ENCODE measurements at regions not wholly inside any gene's neighbourhood (a gene's known extent, or its start where the extent isn't known, plus 50 kb on each side); places are given as distances from the start of the nearest gene placed in this dataset.

DNA sequence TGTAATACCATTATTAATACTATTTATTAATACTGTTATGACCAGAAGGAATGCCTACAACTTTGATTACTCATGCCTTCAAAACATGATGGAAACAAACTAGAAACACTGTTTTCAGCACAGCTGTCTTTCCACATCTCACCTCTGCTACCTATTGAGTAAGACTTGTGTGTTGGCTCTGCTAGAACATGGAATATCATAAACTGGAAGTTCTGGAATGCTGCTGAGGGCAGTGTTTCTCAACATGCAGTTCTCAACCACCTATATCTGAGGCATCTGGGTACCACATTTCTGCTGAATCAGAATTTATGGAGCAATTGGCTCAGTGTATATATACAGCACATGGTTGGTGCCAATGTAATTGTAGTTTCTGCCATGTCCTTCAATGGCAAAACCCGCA is 392.1 kb downstream of the TUSC7 start:
- TF ChIP-seq, protein P1, sequence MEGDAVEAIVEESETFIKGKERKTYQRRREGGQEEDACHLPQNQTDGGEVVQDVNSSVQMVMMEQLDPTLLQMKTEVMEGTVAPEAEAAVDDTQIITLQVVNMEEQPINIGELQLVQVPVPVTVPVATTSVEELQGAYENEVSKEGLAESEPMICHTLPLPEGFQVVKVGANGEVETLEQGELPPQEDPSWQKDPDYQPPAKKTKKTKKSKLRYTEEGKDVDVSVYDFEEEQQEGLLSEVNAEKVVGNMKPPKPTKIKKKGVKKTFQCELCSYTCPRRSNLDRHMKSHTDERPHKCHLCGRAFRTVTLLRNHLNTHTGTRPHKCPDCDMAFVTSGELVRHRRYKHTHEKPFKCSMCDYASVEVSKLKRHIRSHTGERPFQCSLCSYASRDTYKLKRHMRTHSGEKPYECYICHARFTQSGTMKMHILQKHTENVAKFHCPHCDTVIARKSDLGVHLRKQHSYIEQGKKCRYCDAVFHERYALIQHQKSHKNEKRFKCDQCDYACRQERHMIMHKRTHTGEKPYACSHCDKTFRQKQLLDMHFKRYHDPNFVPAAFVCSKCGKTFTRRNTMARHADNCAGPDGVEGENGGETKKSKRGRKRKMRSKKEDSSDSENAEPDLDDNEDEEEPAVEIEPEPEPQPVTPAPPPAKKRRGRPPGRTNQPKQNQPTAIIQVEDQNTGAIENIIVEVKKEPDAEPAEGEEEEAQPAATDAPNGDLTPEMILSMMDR (IDR thresholded peaks at IDR 0.05; ENCODE audit: unreplicated experiment) = no peak
- Mint-ChIP-seq H3K36me3 (ENCODE audit: low read depth, unreplicated experiment) (no peaks in the 10 kb centered on the region), H3K9me3 (ENCODE audit: unreplicated experiment) (no peaks in the 10 kb centered on the region), H3K4me3 (ENCODE audit: unreplicated experiment) (no peak overlapping the region), H3K27ac (ENCODE audit: unreplicated experiment) (no peak overlapping the region), H3K4me1 (ENCODE audit: unreplicated experiment) (no peaks in the 10 kb centered on the region), H3K27me3 (ENCODE audit: unreplicated experiment) (no peaks in the 10 kb centered on the region)
- no peak for DNase-seq (ENCODE audit: low spot score)

DNA sequence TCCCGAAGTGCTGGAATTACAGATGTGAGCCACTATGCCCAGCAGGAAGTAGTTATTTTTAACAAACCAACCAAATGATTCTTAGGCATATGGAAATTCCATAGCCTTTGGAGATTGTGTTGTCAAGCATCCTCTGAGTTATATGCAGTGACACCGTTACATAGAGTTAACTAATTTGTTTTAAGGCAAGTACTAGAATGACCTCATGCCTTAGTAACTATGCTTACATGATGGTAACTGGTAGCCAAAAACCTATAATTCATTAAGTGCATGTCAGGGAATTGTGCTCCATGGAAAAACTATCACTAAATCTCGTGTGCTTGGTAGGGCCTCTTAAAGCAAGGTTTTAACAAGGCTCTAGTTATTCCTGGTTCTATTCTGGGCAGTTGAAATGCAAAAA is 392.8 kb downstream of the TUSC7 start:
- H3K36me3 Mint-ChIP-seq (ENCODE audit: low read depth, unreplicated experiment) = no peaks in the 10 kb centered on the region
- TF ChIP-seq, protein P1 (IDR thresholded peaks at IDR 0.05; ENCODE audit: unreplicated experiment) = no peak

DNA sequence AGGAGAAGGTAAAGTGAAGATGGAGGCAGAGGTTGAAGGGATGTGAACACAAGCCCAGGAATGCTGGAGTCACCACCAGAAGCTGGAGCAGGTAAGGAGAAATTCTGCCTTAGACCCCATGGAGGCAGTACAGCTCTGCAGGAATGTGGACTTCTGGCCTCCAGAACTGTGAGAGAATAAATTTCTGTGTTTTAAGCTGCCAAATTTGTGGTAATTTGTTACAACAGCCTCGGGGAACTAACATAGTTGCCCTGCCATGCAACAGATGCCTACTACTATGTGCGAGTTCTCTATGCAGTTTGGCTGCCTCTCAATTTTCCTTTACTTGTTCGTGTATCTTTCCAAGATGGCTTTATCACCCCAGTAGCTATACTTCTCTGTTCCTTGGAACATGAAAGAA is 394.1 kb downstream of the TUSC7 start:
- Mint-ChIP-seq H3K4me3 (ENCODE audit: unreplicated experiment) (no peak overlapping the region), H3K27ac (ENCODE audit: unreplicated experiment) (no peak overlapping the region), H3K36me3 (ENCODE audit: low read depth, unreplicated experiment) (no peaks in the 10 kb centered on the region), H3K4me1 (ENCODE audit: unreplicated experiment) (no peaks in the 10 kb centered on the region), H3K27me3 (ENCODE audit: unreplicated experiment) (no peaks in the 10 kb centered on the region), H3K9me3 (ENCODE audit: unreplicated experiment) (no peaks in the 10 kb centered on the region)
- no peak for DNase-seq (ENCODE audit: low spot score)
- TF ChIP-seq, protein P1 (IDR thresholded peaks at IDR 0.05; ENCODE audit: unreplicated experiment) = no peak

More for the DNA sequence above, 392.8 kb downstream of the TUSC7 start:
- Mint-ChIP-seq H3K27me3 (ENCODE audit: unreplicated experiment) (no peaks in the 10 kb centered on the region), H3K9me3 (ENCODE audit: unreplicated experiment) (no peaks in the 10 kb centered on the region), H3K27ac (ENCODE audit: unreplicated experiment) (no peak overlapping the region), H3K4me3 (ENCODE audit: unreplicated experiment) (no peak overlapping the region), H3K4me1 (ENCODE audit: unreplicated experiment) (no peaks in the 10 kb centered on the region)
- no peak for DNase-seq (ENCODE audit: low spot score)

DNA sequence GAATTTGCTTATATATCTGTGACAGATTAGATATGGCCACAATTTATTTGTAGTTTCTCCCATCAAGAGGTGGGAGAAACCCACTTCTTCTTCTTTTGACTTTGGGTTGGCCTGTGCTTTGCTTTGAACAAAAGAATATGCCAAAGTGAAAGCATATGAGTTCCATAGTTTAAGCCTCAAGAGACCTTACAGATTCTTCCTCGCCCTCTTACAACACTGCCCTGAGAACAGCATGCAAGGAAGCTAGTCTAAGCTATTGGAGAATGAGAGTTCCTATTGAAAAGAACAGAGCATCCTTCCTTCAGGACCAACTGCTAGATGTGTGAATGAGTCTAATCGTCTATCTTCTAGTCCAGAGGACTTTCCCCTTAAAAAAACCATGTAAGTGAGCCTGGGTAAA is 394.8 kb downstream of the TUSC7 start:
- Mint-ChIP-seq H3K27ac (ENCODE audit: unreplicated experiment) (no peak overlapping the region), H3K36me3 (ENCODE audit: low read depth, unreplicated experiment) (no peaks in the 10 kb centered on the region), H3K4me3 (ENCODE audit: unreplicated experiment) (no peak overlapping the region), H3K27me3 (ENCODE audit: unreplicated experiment) (no peaks in the 10 kb centered on the region), H3K9me3 (ENCODE audit: unreplicated experiment) (no peaks in the 10 kb centered on the region), H3K4me1 (ENCODE audit: unreplicated experiment) (no peaks in the 10 kb centered on the region)
- TF ChIP-seq, protein P1 (IDR thresholded peaks at IDR 0.05; ENCODE audit: unreplicated experiment) = no peak
- no peak for DNase-seq (ENCODE audit: low spot score)

DNA sequence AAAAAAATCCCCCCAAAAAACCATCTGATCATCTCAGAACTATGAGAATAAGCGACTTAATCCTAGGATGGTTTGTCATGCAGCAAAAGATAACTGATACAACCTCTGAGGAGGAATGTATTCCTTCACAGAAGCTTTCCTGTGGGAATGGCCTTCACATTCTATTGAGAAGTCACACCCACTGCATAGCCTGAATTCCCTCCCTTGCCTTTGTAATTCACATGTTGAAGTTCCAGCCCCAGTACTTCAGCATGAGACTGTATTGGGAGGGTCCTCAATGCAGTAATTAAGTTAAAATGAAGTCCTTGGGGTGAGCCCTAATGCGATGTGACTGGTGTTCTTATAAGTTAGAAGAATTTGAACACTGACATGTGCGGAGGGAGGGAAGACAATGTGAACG is 395.2 kb downstream of the TUSC7 start:
- no peak overlapping the region for H3K4me3 Mint-ChIP-seq (ENCODE audit: unreplicated experiment)
- no peaks in the 10 kb centered on the region for H3K9me3 Mint-ChIP-seq (ENCODE audit: unreplicated experiment)
- H3K4me1 Mint-ChIP-seq (ENCODE audit: unreplicated experiment) = no peaks in the 10 kb centered on the region
- TF ChIP-seq, protein P1 (IDR thresholded peaks at IDR 0.05; ENCODE audit: unreplicated experiment) = no peak
- H3K27me3 Mint-ChIP-seq (ENCODE audit: unreplicated experiment) = no peaks in the 10 kb centered on the region
- H3K27ac Mint-ChIP-seq (ENCODE audit: unreplicated experiment) = no peak overlapping the region
- H3K36me3 Mint-ChIP-seq (ENCODE audit: low read depth, unreplicated experiment) = no peaks in the 10 kb centered on the region
- no peak for DNase-seq (ENCODE audit: low spot score)
